ENCODE measurements at regions not wholly inside any gene's neighbourhood (a gene's known extent, or its start where the extent isn't known, plus 50 kb on each side); places are given as distances from the start of the nearest gene placed in this dataset.

DNA sequence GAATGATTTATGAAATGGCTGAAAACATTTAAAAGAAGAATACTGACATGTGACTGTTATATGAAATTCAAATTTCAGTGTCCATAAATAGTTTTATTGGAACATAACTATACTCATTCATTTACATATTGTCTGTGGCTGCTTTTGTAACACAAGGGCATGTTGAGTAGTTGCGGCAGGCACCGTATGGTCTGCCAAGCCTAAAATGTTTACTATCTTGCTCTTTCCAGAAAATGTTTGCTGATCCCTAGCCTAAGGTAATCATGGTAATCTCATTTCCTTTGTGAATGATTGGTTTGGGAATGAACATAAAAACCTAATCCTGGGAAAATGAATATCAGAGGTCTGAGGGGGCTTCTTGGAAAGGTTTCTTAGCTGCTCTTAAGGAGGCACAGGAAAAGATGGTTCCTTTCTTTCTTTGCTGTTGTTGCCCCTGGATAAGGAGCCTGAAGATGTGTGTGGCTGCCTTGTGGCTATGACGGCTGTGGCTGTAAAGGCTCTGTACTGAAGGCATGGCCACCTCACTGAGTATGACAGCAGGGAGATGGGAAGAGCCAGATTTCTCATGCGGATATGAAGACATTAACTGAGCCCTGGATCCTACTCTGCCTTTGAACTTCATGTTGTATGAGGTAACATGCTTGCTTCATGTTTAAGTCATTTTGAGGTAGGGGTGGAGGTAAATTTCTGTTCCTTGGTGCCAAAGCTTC, 419.4 kb upstream of the CLINT1 start:
- H3K27me3 ChIP-seq (ENCODE audit: low read length), result no peaks in the 10 kb centered on the region
- H3K27ac ChIP-seq (ENCODE audit: low read depth, low read length), result no peak overlapping the region
- H3K9me2 ChIP-seq (replicated peaks; ENCODE audit: insufficient read depth, low read length), result no peaks in the 10 kb centered on the region
- H4K20me1 ChIP-seq (ENCODE audit: low read depth, low read length), result no peaks in the 10 kb centered on the region
- peaks cover 5% of the 10 kb centered on the region; the same call in 1 of the 2 replicates for H3K9me3 ChIP-seq (ENCODE audit: insufficient read depth, low read length)
- H3K79me2 ChIP-seq (ENCODE audit: insufficient read depth, low read length), result no peaks in the 10 kb centered on the region
- no peaks in the 10 kb centered on the region for H3F3A ChIP-seq (ENCODE audit: insufficient read depth)
- H2AFZ ChIP-seq (ENCODE audit: low read depth, low read length, severe bottlenecking), result no peak overlapping the region
- TF ChIP-seq, protein P1, sequence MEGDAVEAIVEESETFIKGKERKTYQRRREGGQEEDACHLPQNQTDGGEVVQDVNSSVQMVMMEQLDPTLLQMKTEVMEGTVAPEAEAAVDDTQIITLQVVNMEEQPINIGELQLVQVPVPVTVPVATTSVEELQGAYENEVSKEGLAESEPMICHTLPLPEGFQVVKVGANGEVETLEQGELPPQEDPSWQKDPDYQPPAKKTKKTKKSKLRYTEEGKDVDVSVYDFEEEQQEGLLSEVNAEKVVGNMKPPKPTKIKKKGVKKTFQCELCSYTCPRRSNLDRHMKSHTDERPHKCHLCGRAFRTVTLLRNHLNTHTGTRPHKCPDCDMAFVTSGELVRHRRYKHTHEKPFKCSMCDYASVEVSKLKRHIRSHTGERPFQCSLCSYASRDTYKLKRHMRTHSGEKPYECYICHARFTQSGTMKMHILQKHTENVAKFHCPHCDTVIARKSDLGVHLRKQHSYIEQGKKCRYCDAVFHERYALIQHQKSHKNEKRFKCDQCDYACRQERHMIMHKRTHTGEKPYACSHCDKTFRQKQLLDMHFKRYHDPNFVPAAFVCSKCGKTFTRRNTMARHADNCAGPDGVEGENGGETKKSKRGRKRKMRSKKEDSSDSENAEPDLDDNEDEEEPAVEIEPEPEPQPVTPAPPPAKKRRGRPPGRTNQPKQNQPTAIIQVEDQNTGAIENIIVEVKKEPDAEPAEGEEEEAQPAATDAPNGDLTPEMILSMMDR (IDR thresholded peaks at IDR 0.05; ENCODE audit: insufficient read depth, low read length, poor library complexity, severe bottlenecking), result no peak
- TF ChIP-seq EZH2phosphoT487 (conservative IDR thresholded peaks at IDR 0.05; ENCODE audit: low read length), result no peak
- no peaks in the 10 kb centered on the region for H3K36me3 ChIP-seq (ENCODE audit: low read length)
- H3K9ac ChIP-seq (ENCODE audit: low read length), result no peak overlapping the region
- H3K4me3 ChIP-seq (ENCODE audit: insufficient read depth, low read length, poor library complexity, severe bottlenecking), result no peak overlapping the region
- H3K4me2 ChIP-seq (ENCODE audit: low read depth, low read length, poor library complexity, severe bottlenecking), result no peak overlapping the region

DNA sequence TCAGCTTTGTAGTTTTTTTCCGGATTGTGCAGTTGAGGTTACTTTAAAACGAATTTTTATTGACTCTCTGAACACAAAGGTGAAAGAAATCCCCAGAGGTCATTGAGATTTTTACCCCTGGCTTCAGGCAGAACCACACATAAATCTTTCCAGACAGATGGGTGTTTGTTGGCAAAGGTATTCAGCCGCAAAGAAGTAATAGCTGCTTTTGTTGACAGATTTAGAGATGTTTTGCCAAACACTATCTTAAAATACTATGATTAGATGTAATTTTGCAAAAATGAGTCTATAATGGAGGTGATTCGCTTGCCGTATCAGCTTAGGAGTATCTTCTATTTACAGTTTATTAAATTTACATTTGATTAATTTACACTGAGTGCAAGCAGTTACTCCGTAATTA, 418.3 kb upstream of the CLINT1 start:
- Histone ChIP-seq H3K4me3 (ENCODE audit: insufficient read depth, low read length, poor library complexity, severe bottlenecking) (no peak overlapping the region), H3K27me3 (ENCODE audit: low read length) (no peaks in the 10 kb centered on the region), H3K9me2 (replicated peaks; ENCODE audit: insufficient read depth, low read length) (no peaks in the 10 kb centered on the region), H4K20me1 (ENCODE audit: low read depth, low read length) (no peaks in the 10 kb centered on the region), H3K4me2 (ENCODE audit: low read depth, low read length, poor library complexity, severe bottlenecking) (no peak overlapping the region), H3K9ac (ENCODE audit: low read length) (no peak overlapping the region), H3K9me3 (ENCODE audit: insufficient read depth, low read length) (peaks cover 5% of the 10 kb centered on the region; the same call in 1 of the 2 replicates), H2AFZ (ENCODE audit: low read depth, low read length, severe bottlenecking) (no peak overlapping the region), H3K27ac (ENCODE audit: low read depth, low read length) (no peak overlapping the region), H3K79me2 (ENCODE audit: insufficient read depth, low read length) (no peaks in the 10 kb centered on the region), H3K36me3 (ENCODE audit: low read length) (no peaks in the 10 kb centered on the region), H3F3A (ENCODE audit: insufficient read depth) (no peaks in the 10 kb centered on the region)
- TF ChIP-seq, protein P1 (IDR thresholded peaks at IDR 0.05; ENCODE audit: insufficient read depth, low read length, poor library complexity, severe bottlenecking), result no peak
- TF ChIP-seq EZH2phosphoT487 (conservative IDR thresholded peaks at IDR 0.05; ENCODE audit: low read length), result no peak

DNA sequence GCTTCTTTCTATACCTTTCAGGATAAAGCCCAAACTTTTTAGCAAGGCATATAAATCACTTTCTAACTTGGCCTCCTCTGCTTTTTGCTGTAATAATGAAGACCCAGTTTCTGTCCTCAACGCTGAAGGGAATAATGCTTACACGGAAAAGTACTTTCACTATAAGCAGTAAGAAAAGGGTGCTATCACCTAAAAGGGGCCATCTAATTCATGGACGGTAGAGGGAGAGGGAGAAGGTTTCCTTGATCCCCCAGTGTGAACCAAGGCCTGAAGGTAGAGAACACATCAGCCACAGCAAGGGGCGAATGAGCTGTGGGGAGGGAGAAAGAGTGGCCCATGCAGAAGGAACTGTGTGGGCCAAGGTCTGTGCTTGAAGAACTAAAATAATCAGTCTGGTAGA, 417.7 kb upstream of the CLINT1 start:
- H3K27ac ChIP-seq (ENCODE audit: low read depth, low read length), result no peak overlapping the region

More for the DNA sequence above, 417.7 kb upstream of the CLINT1 start:
- peaks cover 5% of the 10 kb centered on the region; the same call in 1 of the 2 replicates for H3K9me3 ChIP-seq (ENCODE audit: insufficient read depth, low read length)
- no peak overlapping the region for H3K9ac ChIP-seq (ENCODE audit: low read length)
- H4K20me1 ChIP-seq (ENCODE audit: low read depth, low read length), result no peaks in the 10 kb centered on the region
- no peaks in the 10 kb centered on the region for H3F3A ChIP-seq (ENCODE audit: insufficient read depth)
- no peaks in the 10 kb centered on the region for H3K27me3 ChIP-seq (ENCODE audit: low read length)
- TF ChIP-seq, protein P1 (IDR thresholded peaks at IDR 0.05; ENCODE audit: insufficient read depth, low read length, poor library complexity, severe bottlenecking), result no peak
- TF ChIP-seq EZH2phosphoT487 (conservative IDR thresholded peaks at IDR 0.05; ENCODE audit: low read length), result no peak
- no peak overlapping the region for H3K4me3 ChIP-seq (ENCODE audit: insufficient read depth, low read length, poor library complexity, severe bottlenecking)
- no peak overlapping the region for H2AFZ ChIP-seq (ENCODE audit: low read depth, low read length, severe bottlenecking)
- no peak overlapping the region for H3K4me2 ChIP-seq (ENCODE audit: low read depth, low read length, poor library complexity, severe bottlenecking)
- no peaks in the 10 kb centered on the region for H3K79me2 ChIP-seq (ENCODE audit: insufficient read depth, low read length)
- no peaks in the 10 kb centered on the region for H3K36me3 ChIP-seq (ENCODE audit: low read length)
- no peaks in the 10 kb centered on the region for H3K9me2 ChIP-seq (replicated peaks; ENCODE audit: insufficient read depth, low read length)

Data from SU-DHL-6 (cell line).